ENCODE measurements at regions not wholly inside any gene's neighbourhood (a gene's known extent, or its start where the extent isn't known, plus 50 kb on each side); places are given as distances from the start of the nearest gene placed in this dataset.

GRCh38 chr14:104286086-104286485 lies 147.7 kb downstream of the KIF26A start:
- Mint-ChIP-seq H3K27ac (no peak overlapping the region), H3K4me3 (no peak overlapping the region), H3K27me3 (ENCODE audit: insufficient read depth) (no peaks in the 10 kb centered on the region), H3K36me3 (ENCODE audit: low read depth) (no peaks in the 10 kb centered on the region), H3K4me1 (ENCODE audit: low read depth) (no peaks in the 10 kb centered on the region), H3K9me3 (peaks cover 12% of the 10 kb centered on the region)
- no peak for DNase-seq (ENCODE audit: low spot score)
- intact Hi-C loops (cut with micrococcal nuclease), result no loop called here

DNA sequence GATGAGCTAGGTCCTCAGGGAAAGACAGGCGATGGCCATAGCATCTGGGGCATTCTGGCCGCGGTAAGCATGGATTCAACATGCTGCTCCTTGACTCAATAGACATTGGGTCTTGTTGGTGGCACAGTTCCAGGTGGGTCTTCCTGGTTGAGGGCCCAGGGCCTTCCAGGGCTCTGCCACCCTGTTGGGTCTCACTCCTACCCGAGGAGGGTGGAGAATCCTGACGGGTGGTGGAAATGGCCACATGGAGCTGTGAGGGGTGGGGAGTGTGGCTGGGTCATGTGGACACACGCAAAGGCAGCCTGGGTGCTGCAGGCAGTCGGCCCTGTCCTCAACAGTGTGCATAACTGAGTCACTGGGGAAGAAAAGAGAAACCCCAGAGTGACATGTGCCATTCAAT lies 148.1 kb downstream of the KIF26A start:
- H3K36me3 Mint-ChIP-seq (ENCODE audit: low read depth), result no peaks in the 10 kb centered on the region
- no peak overlapping the region for H3K27ac Mint-ChIP-seq
- intact Hi-C loops (cut with micrococcal nuclease), result no loop called here
- DNase-seq (ENCODE audit: low spot score), result no peak
- no peak overlapping the region for H3K4me3 Mint-ChIP-seq
- no peaks in the 10 kb centered on the region for H3K4me1 Mint-ChIP-seq (ENCODE audit: low read depth)
- no peaks in the 10 kb centered on the region for H3K27me3 Mint-ChIP-seq (ENCODE audit: insufficient read depth)
- H3K9me3 Mint-ChIP-seq, result peaks cover 12% of the 10 kb centered on the region

DNA sequence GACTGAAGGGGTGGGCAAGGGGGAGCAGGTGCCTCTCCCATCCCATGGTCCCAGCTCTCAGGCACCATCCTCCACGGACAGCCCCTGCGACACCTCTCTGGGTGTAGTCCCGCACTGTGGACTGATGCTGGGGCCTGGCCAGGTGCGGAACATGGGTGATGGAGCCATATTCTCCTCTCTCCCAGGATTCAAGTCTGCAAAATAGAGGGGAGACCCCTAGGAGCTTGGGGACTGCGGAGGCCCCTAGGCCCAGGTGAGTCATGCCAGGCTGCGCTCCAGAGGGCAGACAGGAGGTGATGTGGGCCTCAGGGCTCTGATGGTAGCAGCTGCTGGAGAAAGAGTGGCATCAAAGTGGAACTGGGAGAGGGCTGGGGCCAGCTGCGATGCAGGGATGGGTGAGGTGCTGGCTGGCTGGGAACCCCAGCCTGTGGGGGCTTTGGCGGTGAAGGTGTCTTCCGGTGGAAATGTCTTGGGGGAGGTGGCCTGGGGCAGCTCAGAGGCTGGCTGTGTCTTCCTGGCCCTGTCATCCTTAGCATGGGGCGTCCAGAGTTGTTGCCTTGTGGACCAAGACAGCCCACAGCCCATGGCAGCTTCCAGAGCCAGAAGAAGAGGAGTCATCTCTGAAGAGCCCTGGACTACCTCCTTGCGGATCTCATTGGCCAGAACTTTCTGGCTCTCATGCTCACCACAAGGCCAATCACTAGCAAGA lies 149.1 kb downstream of the KIF26A start:
- H3K27me3 Mint-ChIP-seq (ENCODE audit: insufficient read depth), result no peaks in the 10 kb centered on the region
- H3K4me3 Mint-ChIP-seq, result no peak overlapping the region
- no peak overlapping the region for H3K27ac Mint-ChIP-seq
- no peak for DNase-seq (ENCODE audit: low spot score)
- intact Hi-C loops (cut with micrococcal nuclease), result no loop called here
- H3K4me1 Mint-ChIP-seq (ENCODE audit: low read depth), result no peaks in the 10 kb centered on the region
- H3K9me3 Mint-ChIP-seq, result peaks cover 12% of the 10 kb centered on the region
- no peaks in the 10 kb centered on the region for H3K36me3 Mint-ChIP-seq (ENCODE audit: low read depth)

- intact Hi-C loops (cut with micrococcal nuclease), result no loop called here
- Mint-ChIP-seq H3K4me1 (ENCODE audit: low read depth) (no peaks in the 10 kb centered on the region), H3K9me3 (peaks cover 12% of the 10 kb centered on the region), H3K4me3 (no peak overlapping the region), H3K27me3 (ENCODE audit: insufficient read depth) (no peaks in the 10 kb centered on the region), H3K27ac (no peak overlapping the region), H3K36me3 (ENCODE audit: low read depth) (no peaks in the 10 kb centered on the region)
- DNase-seq (ENCODE audit: low spot score), result no peak
Observed at GRCh38 chr14:104288272-104288671, 149.9 kb downstream of the KIF26A start.

GRCh38 chr14:104289507-104289906 lies 151.1 kb downstream of the KIF26A start:
- no peaks in the 10 kb centered on the region for H3K4me1 Mint-ChIP-seq (ENCODE audit: low read depth)
- no peaks in the 10 kb centered on the region for H3K36me3 Mint-ChIP-seq (ENCODE audit: low read depth)
- intact Hi-C loops (cut with micrococcal nuclease), result no loop called here
- peaks cover 12% of the 10 kb centered on the region for H3K9me3 Mint-ChIP-seq
- no peak overlapping the region for H3K4me3 Mint-ChIP-seq
- no peak for DNase-seq (ENCODE audit: low spot score)
- H3K27ac Mint-ChIP-seq, result no peak overlapping the region
- H3K27me3 Mint-ChIP-seq (ENCODE audit: insufficient read depth), result no peaks in the 10 kb centered on the region

DNA sequence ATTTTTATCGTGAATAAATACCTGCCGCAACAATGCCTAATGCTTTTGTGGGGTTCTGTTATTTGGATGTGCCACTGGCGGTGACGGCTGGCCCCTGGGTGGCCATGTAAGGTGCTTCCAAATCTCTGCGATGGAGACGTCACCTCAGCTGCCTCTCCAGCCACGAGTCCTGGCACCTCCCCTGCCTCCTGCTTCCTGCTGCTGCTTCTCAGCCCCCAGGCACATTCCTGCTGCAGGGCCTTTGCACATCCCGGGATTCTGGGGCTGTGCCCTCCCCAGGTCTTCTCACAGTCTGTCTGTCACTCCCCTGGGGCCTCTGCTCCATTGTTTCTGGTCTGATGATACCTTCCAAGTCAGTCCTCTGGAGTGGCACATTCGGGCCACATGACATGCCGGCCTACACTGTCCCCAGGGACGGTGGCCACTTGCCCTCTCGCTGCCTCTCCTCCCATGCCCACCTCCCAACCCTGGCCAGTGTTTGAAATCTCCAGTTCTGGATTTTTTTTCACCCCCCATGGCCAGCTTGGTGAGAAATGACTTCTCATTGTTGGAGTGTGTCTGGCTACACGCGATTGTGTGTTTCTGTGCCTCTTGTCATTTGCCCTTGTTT lies 151.8 kb downstream of the KIF26A start:
- H3K4me3 Mint-ChIP-seq, result no peak overlapping the region
- no peak overlapping the region for H3K27ac Mint-ChIP-seq
- H3K9me3 Mint-ChIP-seq, result peaks cover 12% of the 10 kb centered on the region
- H3K36me3 Mint-ChIP-seq (ENCODE audit: low read depth), result no peaks in the 10 kb centered on the region
- intact Hi-C loops (cut with micrococcal nuclease), result no loop called here
- no peaks in the 10 kb centered on the region for H3K27me3 Mint-ChIP-seq (ENCODE audit: insufficient read depth)
- no peaks in the 10 kb centered on the region for H3K4me1 Mint-ChIP-seq (ENCODE audit: low read depth)
- no peak for DNase-seq (ENCODE audit: low spot score)

- Mint-ChIP-seq H3K4me3 (no peak overlapping the region), H3K27me3 (ENCODE audit: insufficient read depth) (no peaks in the 10 kb centered on the region), H3K36me3 (ENCODE audit: low read depth) (no peaks in the 10 kb centered on the region), H3K9me3 (peaks cover 12% of the 10 kb centered on the region), H3K27ac (no peak overlapping the region), H3K4me1 (ENCODE audit: low read depth) (no peaks in the 10 kb centered on the region)
- intact Hi-C loops (cut with micrococcal nuclease), result no loop called here
- no peak for DNase-seq (ENCODE audit: low spot score)
Observed at GRCh38 chr14:104290756-104291122, 152.4 kb downstream of the KIF26A start.

- no peaks in the 10 kb centered on the region for H3K36me3 Mint-ChIP-seq (ENCODE audit: low read depth)
- intact Hi-C loops (cut with micrococcal nuclease), result no loop called here
- no peak for DNase-seq (ENCODE audit: low spot score)
- no peak overlapping the region for H3K4me3 Mint-ChIP-seq
- H3K4me1 Mint-ChIP-seq (ENCODE audit: low read depth), result no peaks in the 10 kb centered on the region
- peaks cover 12% of the 10 kb centered on the region for H3K9me3 Mint-ChIP-seq
- no peak overlapping the region for H3K27ac Mint-ChIP-seq
- H3K27me3 Mint-ChIP-seq (ENCODE audit: insufficient read depth), result no peaks in the 10 kb centered on the region
Observed at GRCh38 chr14:104291123-104292000, 153.0 kb downstream of the KIF26A start.

- Mint-ChIP-seq H3K27me3 (ENCODE audit: insufficient read depth) (no peaks in the 10 kb centered on the region), H3K9me3 (peaks cover 12% of the 10 kb centered on the region), H3K27ac (no peak overlapping the region), H3K4me3 (no peak overlapping the region), H3K4me1 (ENCODE audit: low read depth) (no peaks in the 10 kb centered on the region), H3K36me3 (ENCODE audit: low read depth) (no peaks in the 10 kb centered on the region)
- no peak for DNase-seq (ENCODE audit: low spot score)
- intact Hi-C loops (cut with micrococcal nuclease), result no loop called here
Observed at GRCh38 chr14:104292084-104292970, 153.9 kb downstream of the KIF26A start.

GRCh38 chr14:104293231-104293841 lies 154.9 kb downstream of the KIF26A start:
- Mint-ChIP-seq H3K27ac (no peak overlapping the region), H3K9me3 (peaks cover 12% of the 10 kb centered on the region), H3K4me3 (no peak overlapping the region), H3K36me3 (ENCODE audit: low read depth) (no peaks in the 10 kb centered on the region), H3K4me1 (ENCODE audit: low read depth) (no peaks in the 10 kb centered on the region), H3K27me3 (ENCODE audit: insufficient read depth) (no peaks in the 10 kb centered on the region)
- DNase-seq (ENCODE audit: low spot score), result no peak
- intact Hi-C loops (cut with micrococcal nuclease), result no loop called here

DNA sequence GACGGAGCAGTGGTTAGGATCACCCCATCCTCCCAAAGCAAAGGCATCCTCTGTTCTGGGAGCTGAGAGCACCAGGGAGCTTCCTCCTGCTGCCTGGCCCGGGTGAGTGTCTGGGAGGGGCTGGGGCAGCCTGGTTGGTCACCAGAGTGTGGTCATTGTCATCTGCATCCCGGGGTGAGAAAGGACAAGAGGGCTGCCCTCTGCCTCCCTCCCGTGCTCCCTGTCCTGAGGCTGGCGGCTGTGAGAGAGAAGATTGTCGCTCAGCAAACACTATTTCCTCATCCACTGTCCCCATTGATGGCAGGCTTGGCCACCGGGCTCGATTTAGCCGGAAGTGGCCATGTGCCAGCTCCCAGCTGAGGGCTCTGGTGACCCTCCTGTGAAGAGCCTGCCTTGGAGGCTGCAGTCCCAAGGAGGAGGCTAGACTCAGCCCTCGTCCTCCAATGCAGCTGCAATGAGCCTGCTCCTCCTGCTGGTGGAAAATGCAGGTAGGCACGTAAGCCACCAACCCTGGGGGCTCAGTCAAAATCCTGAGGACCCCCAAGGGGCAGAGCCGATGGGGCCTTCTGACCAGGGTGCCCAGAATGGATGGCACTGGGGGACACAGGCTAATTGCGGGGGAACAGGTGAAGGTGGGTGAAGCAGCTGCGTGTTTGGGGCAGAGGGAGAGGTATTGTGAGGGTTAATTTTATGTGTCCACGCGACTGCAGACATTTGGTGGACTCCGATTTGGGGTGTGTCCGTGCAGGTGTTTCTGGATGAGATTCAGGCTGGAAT lies 155.7 kb downstream of the KIF26A start:
- Mint-ChIP-seq H3K4me1 (ENCODE audit: low read depth) (no peaks in the 10 kb centered on the region), H3K9me3 (peaks cover 5% of the 10 kb centered on the region), H3K27ac (no peak overlapping the region), H3K4me3 (no peak overlapping the region), H3K36me3 (ENCODE audit: low read depth) (no peaks in the 10 kb centered on the region), H3K27me3 (ENCODE audit: insufficient read depth) (no peaks in the 10 kb centered on the region)
- intact Hi-C loops (cut with micrococcal nuclease), result no loop called here
- no peak for DNase-seq (ENCODE audit: low spot score)

DNA sequence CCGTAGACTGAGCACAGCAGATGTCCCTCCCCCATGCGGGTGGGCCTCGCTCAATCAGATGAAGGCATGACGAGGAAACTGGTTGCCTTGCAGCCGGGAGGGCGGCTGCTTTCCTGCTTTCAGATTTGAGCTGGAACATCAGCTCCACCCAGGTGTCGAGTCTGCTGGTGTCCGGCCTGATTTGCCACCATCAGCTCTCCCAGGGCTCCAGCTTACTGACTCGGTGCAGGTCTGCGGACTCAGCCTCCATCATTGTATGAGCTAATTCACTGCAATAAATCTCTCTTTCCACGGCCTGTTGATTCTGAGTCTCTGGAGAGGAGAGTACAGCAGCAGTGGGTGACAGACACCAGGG lies 156.2 kb downstream of the KIF26A start:
- Mint-ChIP-seq H3K9me3 (no peaks in the 10 kb centered on the region), H3K36me3 (ENCODE audit: low read depth) (no peaks in the 10 kb centered on the region), H3K27me3 (ENCODE audit: insufficient read depth) (no peaks in the 10 kb centered on the region), H3K4me1 (ENCODE audit: low read depth) (no peaks in the 10 kb centered on the region), H3K4me3 (no peak overlapping the region), H3K27ac (no peak overlapping the region)
- intact Hi-C loops (cut with micrococcal nuclease), result no loop called here
- DNase-seq (ENCODE audit: low spot score), result no peak
